ENCODE measurements at regions not wholly inside any gene's neighbourhood (a gene's known extent, or its start where the extent isn't known, plus 50 kb on each side); places are given as distances from the start of the nearest gene placed in this dataset.
A peak's percentile ranks its signal among the peaks of the same experiment; 100 is the strongest.

- H3K27me3 ChIP-seq (replicated peaks; ENCODE audit: insufficient read depth, low read depth, low read length, poor library complexity), result no peaks in the 10 kb centered on the region
- POLR2A ChIA-PET (ENCODE audit: low non-redundant PET), result no interaction called here
- H3K4me1 ChIP-seq (ENCODE audit: insufficient read depth, low read length, poor library complexity, severe bottlenecking), result peaks cover 19% of the 10 kb centered on the region
- no peaks in the 10 kb centered on the region for H3K36me3 ChIP-seq (ENCODE audit: insufficient read depth, low read length, poor library complexity, severe bottlenecking)
- H3K4me3 ChIP-seq (ENCODE audit: low read depth, low read length, poor library complexity, severe bottlenecking), result no peak overlapping the region
- no peak overlapping the region for H3K27ac ChIP-seq (ENCODE audit: low read depth, low read length, poor library complexity, severe bottlenecking)
- intact Hi-C loops (cut with micrococcal nuclease; ENCODE audit: unreplicated experiment), result no loop called here
- BruUV-seq (replicated peaks), result no TSS peak
- DNase-seq (ENCODE audit: low spot score), result no peak
- H3K9me3 ChIP-seq (ENCODE audit: low read depth, low read length, poor library complexity, severe bottlenecking), result no peaks in the 10 kb centered on the region
- CTCF ChIA-PET, result no interaction called here
- TF ChIP-seq CTCF (conservative IDR thresholded peaks at IDR 0.05; ENCODE audit: low read depth, low read length), result no peak
- TF ChIP-seq EZH2 (IDR thresholded peaks at IDR 0.05; ENCODE audit: borderline replicate concordance, low read depth, low read length, poor library complexity, severe bottlenecking), result no peak
Observed at GRCh38 chr22:27057717-27058116, 400.3 kb downstream of the MIAT start.

- Histone ChIP-seq H3K4me3 (ENCODE audit: low read depth, low read length, poor library complexity, severe bottlenecking) (no peak overlapping the region), H3K27ac (ENCODE audit: low read depth, low read length, poor library complexity, severe bottlenecking) (peak overlapping the region; percentile 71), H3K36me3 (ENCODE audit: insufficient read depth, low read length, poor library complexity, severe bottlenecking) (no peaks in the 10 kb centered on the region), H3K27me3 (replicated peaks; ENCODE audit: insufficient read depth, low read depth, low read length, poor library complexity) (no peaks in the 10 kb centered on the region), H3K9me3 (ENCODE audit: low read depth, low read length, poor library complexity, severe bottlenecking) (no peaks in the 10 kb centered on the region), H3K4me1 (ENCODE audit: insufficient read depth, low read length, poor library complexity, severe bottlenecking) (peaks cover 44% of the 10 kb centered on the region)
- BruUV-seq (replicated peaks), result no TSS peak
- intact Hi-C loops (cut with micrococcal nuclease; ENCODE audit: unreplicated experiment), result loop anchor here (10.0 kb wide), 1 partner anchor 215 kb away; no protein-coding TSS in a partner anchor
- TF ChIP-seq EZH2 (IDR thresholded peaks at IDR 0.05; ENCODE audit: borderline replicate concordance, low read depth, low read length, poor library complexity, severe bottlenecking), result no peak
- TF ChIP-seq CTCF (conservative IDR thresholded peaks at IDR 0.05; ENCODE audit: low read depth, low read length), result no peak
- DNase-seq (ENCODE audit: low spot score), result peak; percentile 57
- CTCF ChIA-PET, result no interaction called here
- POLR2A ChIA-PET (ENCODE audit: low non-redundant PET), result no interaction called here
Observed at GRCh38 chr22:27060190-27060589, 402.8 kb downstream of the MIAT start.

- intact Hi-C loops (cut with micrococcal nuclease; ENCODE audit: unreplicated experiment), result loop anchor here (10.0 kb wide), 1 partner anchor 218 kb away; no protein-coding TSS in a partner anchor
- Histone ChIP-seq H3K4me1 (ENCODE audit: insufficient read depth, low read length, poor library complexity, severe bottlenecking) (peaks cover 53% of the 10 kb centered on the region), H3K36me3 (ENCODE audit: insufficient read depth, low read length, poor library complexity, severe bottlenecking) (no peaks in the 10 kb centered on the region), H3K9me3 (ENCODE audit: low read depth, low read length, poor library complexity, severe bottlenecking) (no peaks in the 10 kb centered on the region), H3K4me3 (ENCODE audit: low read depth, low read length, poor library complexity, severe bottlenecking) (no peak overlapping the region), H3K27me3 (replicated peaks; ENCODE audit: insufficient read depth, low read depth, low read length, poor library complexity) (no peaks in the 10 kb centered on the region), H3K27ac (ENCODE audit: low read depth, low read length, poor library complexity, severe bottlenecking) (peak overlapping the region; percentile 76)
- CTCF ChIA-PET, result no interaction called here
- no peak for DNase-seq (ENCODE audit: low spot score)
- BruUV-seq (replicated peaks), result no TSS peak
- POLR2A ChIA-PET (ENCODE audit: low non-redundant PET), result no interaction called here
- TF ChIP-seq CTCF (conservative IDR thresholded peaks at IDR 0.05; ENCODE audit: low read depth, low read length) (no peak), EZH2 (IDR thresholded peaks at IDR 0.05; ENCODE audit: borderline replicate concordance, low read depth, low read length, poor library complexity, severe bottlenecking) (no peak)
Observed at GRCh38 chr22:27062910-27063309, 405.5 kb downstream of the MIAT start.

Measured in A673 (cell line).